RWPE2 (cell line): ENCODE measurements at regions not wholly inside any gene's neighbourhood (a gene's known extent, or its start where the extent isn't known, plus 50 kb on each side); places are given as distances from the start of the nearest gene placed in this dataset.

Experiments used
- ATAC-seq: fragments of 200-7000 bp; cut with Tn5 transposase; 3 replicates; pipeline ENCODE4 v1.9.1; 2021; ENCODE audit warnings: low read depth
- DNase-seq: peaks from one replicate; pipeline ENCODE4 v3.0.0-alpha.2; 2020; ENCODE audit warnings: low spot score
- H3K27ac ChIP-seq: fragments of 450-650 bp; 2 replicates; pipeline ENCODE4 v1.5.1; 2017; ENCODE audit warnings: mild to moderate bottlenecking; ENCODE audit not compliant: poor library complexity, severe bottlenecking
- H3K27me3 ChIP-seq: fragments of 250-450 bp; sonication (Bioruptor Pico); 2 replicates; pipeline ENCODE4 v1.5.1; 2021; ENCODE audit warnings: mild to moderate bottlenecking, moderate library complexity; ENCODE audit not compliant: insufficient read depth, poor library complexity, severe bottlenecking
- H3K36me3 ChIP-seq: fragments of 250-450 bp; sonication (Bioruptor Pico); 2 replicates; pipeline ENCODE4 v1.5.1; 2020; ENCODE audit warnings: low read depth, mild to moderate bottlenecking, moderate library complexity
- H3K4me1 ChIP-seq: fragments of 250-450 bp; sonication (Bioruptor Pico); 2 replicates; pipeline ENCODE4 v1.5.1; 2021; ENCODE audit warnings: mild to moderate bottlenecking, moderate library complexity; ENCODE audit not compliant: insufficient read depth, poor library complexity, severe bottlenecking
- H3K4me3 ChIP-seq: fragments of 250-450 bp; sonication (Bioruptor Pico); 2 replicates; pipeline ENCODE4 v1.5.1; 2021; ENCODE audit warnings: mild to moderate bottlenecking, moderate library complexity; ENCODE audit not compliant: severe bottlenecking
- H3K9me3 ChIP-seq: fragments of 250-450 bp; sonication (Bioruptor Pico); 2 replicates; pipeline ENCODE4 v1.5.1; 2021; ENCODE audit warnings: mild to moderate bottlenecking, moderate library complexity; ENCODE audit not compliant: severe bottlenecking
- CTCF ChIP-seq: fragments of 450-650 bp; IDR thresholded peaks from one replicate; pipeline ENCODE4 v1.5.1; 2017; ENCODE audit warnings: mild to moderate bottlenecking, moderate library complexity; ENCODE audit not compliant: poor library complexity, severe bottlenecking

- no peaks in the 10 kb centered on the region for H3K4me1 ChIP-seq
- no peaks in the 10 kb centered on the region for H3K9me3 ChIP-seq
- ATAC-seq (no peak), DNase-seq (no peak)
- no peaks in the 10 kb centered on the region for H3K36me3 ChIP-seq
- no peaks in the 10 kb centered on the region for H3K27me3 ChIP-seq
- no peak overlapping the region for H3K4me3 ChIP-seq
- no peak for TF ChIP-seq CTCF
- H3K27ac ChIP-seq: no peak overlapping the region
Observed at GRCh38 chr11:80328774-80329173, 887.9 kb upstream of the TENM4 start.

- no peak for TF ChIP-seq CTCF
- Histone ChIP-seq H3K27me3 (no peaks in the 10 kb centered on the region), H3K27ac (no peak overlapping the region), H3K4me1 (no peaks in the 10 kb centered on the region), H3K36me3 (no peaks in the 10 kb centered on the region), H3K9me3 (no peaks in the 10 kb centered on the region), H3K4me3 (no peak overlapping the region)
- DNase-seq: no peak
- no peak for ATAC-seq
Observed at GRCh38 chr11:80327956-80328614, 887.3 kb upstream of the TENM4 start.

- Histone ChIP-seq H3K4me3 (no peak overlapping the region), H3K4me1 (no peaks in the 10 kb centered on the region), H3K36me3 (no peaks in the 10 kb centered on the region), H3K27ac (no peak overlapping the region), H3K27me3 (no peaks in the 10 kb centered on the region), H3K9me3 (no peaks in the 10 kb centered on the region)
- TF ChIP-seq CTCF: no peak
- ATAC-seq: no peak
- no peak for DNase-seq
Observed at GRCh38 chr11:80321786-80322185, 881.0 kb upstream of the TENM4 start.

GRCh38 chr11:80320765-80321164 lies 879.9 kb upstream of the TENM4 start:
- no peaks in the 10 kb centered on the region for H3K36me3 ChIP-seq
- no peak overlapping the region for H3K27ac ChIP-seq
- peak; percentile 41 for TF ChIP-seq CTCF
- H3K9me3 ChIP-seq: no peaks in the 10 kb centered on the region
- DNase-seq (no peak), ATAC-seq (no peak)
- H3K4me3 ChIP-seq: no peak overlapping the region
- H3K27me3 ChIP-seq: no peaks in the 10 kb centered on the region
- peaks cover under 1% of the 10 kb centered on the region for H3K4me1 ChIP-seq

- Histone ChIP-seq H3K9me3 (no peaks in the 10 kb centered on the region), H3K27ac (no peak overlapping the region), H3K27me3 (no peaks in the 10 kb centered on the region), H3K36me3 (no peaks in the 10 kb centered on the region), H3K4me1 (peaks cover 5% of the 10 kb centered on the region), H3K4me3 (no peak overlapping the region)
- DNase-seq (no peak), ATAC-seq (no peak)
- no peak for TF ChIP-seq CTCF
Observed at GRCh38 chr11:80320226-80320625, 879.4 kb upstream of the TENM4 start.
